Small intestine (tissue), 7 donors: ENCODE measurements at regions not wholly inside any gene's neighbourhood (a gene's known extent, or its start where the extent isn't known, plus 50 kb on each side); places are given as distances from the start of the nearest gene placed in this dataset.

Source experiments
- DNase-seq, 2 donors: peaks; one replicate each; pipeline versions ENCODE4 v3.0.0 to v3.0.0-alpha.2; 2013
- FAIRE-seq: peaks from 2 replicates; lab custom pipeline; 2012; peaks lifted over from hg19 to GRCh38; lab: Jason Lieb, UNC
- H3K27ac ChIP-seq, 3 donors: one replicate each; pipeline ENCODE4 v1.5.1; 2013; ENCODE audit warnings: low read length in 2 of 3, mild to moderate bottlenecking in 2 of 3, control low read depth in 1 of 3, inconsistent platforms in 1 of 3, low read depth in 1 of 3, moderate library complexity in 1 of 3
- H3K27me3 ChIP-seq, 3 donors: one replicate each; pipeline ENCODE4 v1.6.1; 2013; ENCODE audit warnings: low read length in 3 of 3, inconsistent platforms in 1 of 3; ENCODE audit not compliant: control insufficient read depth in 3 of 3, insufficient read depth in 3 of 3
- H3K36me3 ChIP-seq, 3 donors: one replicate each; pipeline ENCODE4 v1.6.1; 2013; ENCODE audit warnings: low read length in 3 of 3, inconsistent platforms in 1 of 3, low read depth in 1 of 3, mild to moderate bottlenecking in 1 of 3, moderate library complexity in 1 of 3; ENCODE audit not compliant: control insufficient read depth in 3 of 3, insufficient read depth in 2 of 3
- H3K4me1 ChIP-seq, 3 donors: one replicate each; pipeline ENCODE4 v1.6.1; 2013; ENCODE audit warnings: low read length in 2 of 3, inconsistent platforms in 1 of 3, low read depth in 1 of 3, mild to moderate bottlenecking in 1 of 3, moderate library complexity in 1 of 3; ENCODE audit not compliant: control insufficient read depth in 3 of 3, insufficient read depth in 2 of 3
- H3K4me3 ChIP-seq, 3 donors: one replicate each; pipeline ENCODE4 v1.5.1; 2013; ENCODE audit warnings: low read length in 3 of 3, control low read depth in 1 of 3, inconsistent platforms in 1 of 3, low read depth in 1 of 3, mild to moderate bottlenecking in 1 of 3, moderate library complexity in 1 of 3
- H3K9me3 ChIP-seq, 2 donors: one replicate each; pipeline ENCODE4 v1.6.1; 2013; ENCODE audit warnings: low read depth in 1 of 2, low read length in 1 of 2; ENCODE audit not compliant: control insufficient read depth in 2 of 2, insufficient read depth in 1 of 2
- WGBS, 3 donors: extraction: QIAGEN DNeasy Blood & Tissue Kit; methylation state at CpG; one replicate each; pipeline ENCODE4 v1.1.7; 2013; 5-methylcytosine and 5-hydroxymethylcytosine counted together
- donor health status: healthy with polysubstance abuse.
- donor health status: control.
- donor health status: control.
- donor health status: Bipolar disorder and iron deficiency.
- donor health status: healthy.

GRCh38 chr12:82529101-82529500, 157.6 kb upstream of the TMTC2 start:
- WGBS, 3 donors = 41 to 52% (median 44%) methylated on average over 1 of the region's 1 CpG
- H3K9me3 ChIP-seq = no peaks in the 10 kb centered on the region
- no peak overlapping the region for H3K27ac ChIP-seq
- H3K4me3 ChIP-seq = no peak overlapping the region
- peaks cover 0 to 6% (median 0%) of the 10 kb centered on the region in 3 donors for H3K4me1 ChIP-seq
- H3K36me3 ChIP-seq = no peaks in the 10 kb centered on the region
- no peak for FAIRE-seq
- no peaks in the 10 kb centered on the region for H3K27me3 ChIP-seq
- DNase-seq = no peak

DNA sequence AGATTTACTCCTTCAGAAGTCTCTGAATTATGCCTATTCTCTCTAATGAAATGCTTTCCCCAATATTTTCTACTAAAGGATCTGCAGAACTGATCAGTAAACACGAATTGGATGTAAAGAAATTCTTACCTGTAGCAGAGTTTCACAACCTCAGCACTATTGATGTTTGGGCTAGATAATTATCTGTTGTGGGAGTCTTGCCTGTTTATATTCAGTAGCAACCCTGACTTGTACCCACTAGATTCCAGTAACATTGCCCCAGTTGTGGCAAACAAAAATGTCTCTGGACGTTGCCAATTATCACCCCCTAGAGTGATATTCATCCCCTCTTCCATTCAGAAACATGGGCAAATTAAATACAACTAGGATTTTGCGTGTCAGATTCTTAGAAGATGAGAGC, 156.8 kb upstream of the TMTC2 start:
- DNase-seq (no peak), FAIRE-seq (no peak)
- Histone ChIP-seq H3K9me3 (no peaks in the 10 kb centered on the region), H3K4me3 (no peak overlapping the region), H3K27me3 (no peaks in the 10 kb centered on the region), H3K4me1 (no peaks in the 10 kb centered on the region), H3K27ac (no peak overlapping the region), H3K36me3 (no peaks in the 10 kb centered on the region)
- 62 to 73% (median 69%) methylated on average over 3 of the region's 3 CpGs for WGBS, 3 donors

DNA sequence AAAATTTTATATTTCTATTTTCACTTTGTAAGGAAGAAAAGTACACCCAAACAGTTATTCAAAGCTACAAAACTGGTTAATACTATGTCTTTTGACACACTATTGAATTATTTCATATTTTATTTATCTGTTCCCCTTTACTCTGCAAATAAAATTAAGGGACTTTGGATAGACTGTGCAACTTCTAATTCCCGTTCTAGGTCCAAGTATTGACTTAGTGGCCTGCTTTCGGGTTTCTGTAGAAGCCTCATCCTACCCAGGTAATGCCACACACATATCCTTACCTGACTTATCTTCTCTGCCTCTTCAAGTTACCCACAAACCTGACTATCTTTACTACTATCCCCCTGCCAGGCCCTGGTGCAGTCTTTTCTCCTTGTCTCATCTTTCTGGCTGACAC, 156.3 kb upstream of the TMTC2 start:
- Histone ChIP-seq H3K4me3 (no peak overlapping the region), H3K27ac (no peak overlapping the region), H3K9me3 (no peaks in the 10 kb centered on the region), H3K36me3 (no peaks in the 10 kb centered on the region), H3K4me1 (no peaks in the 10 kb centered on the region), H3K27me3 (no peaks in the 10 kb centered on the region)
- 52 to 68% (median 54%) methylated on average over 2 of the region's 2 CpGs for WGBS, 3 donors
- DNase-seq (no peak), FAIRE-seq (no peak)

DNA sequence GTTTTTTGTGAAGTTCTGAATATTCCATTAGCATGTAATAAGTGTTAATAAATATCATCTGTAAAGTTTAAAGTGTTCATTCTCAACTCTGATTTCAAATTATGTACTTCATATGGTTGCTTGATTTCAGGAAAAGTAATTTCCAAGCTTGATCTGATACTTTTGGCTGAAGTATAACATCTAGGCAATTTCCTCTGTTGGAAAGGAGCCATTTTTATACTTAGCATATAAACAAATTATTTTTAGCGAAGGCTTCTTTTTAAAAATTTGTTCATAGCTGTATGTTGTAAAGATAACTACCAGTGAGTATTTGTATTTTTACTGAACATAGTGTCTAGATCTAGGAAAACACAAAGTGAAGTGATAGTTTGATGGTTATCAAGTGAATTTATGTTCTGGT, 153.4 kb upstream of the TMTC2 start:
- Histone ChIP-seq H3K4me1 (no peaks in the 10 kb centered on the region), H3K9me3 (no peaks in the 10 kb centered on the region), H3K27ac (no peak overlapping the region), H3K4me3 (no peak overlapping the region), H3K27me3 (no peaks in the 10 kb centered on the region), H3K36me3 (no peaks in the 10 kb centered on the region)
- no peak for DNase-seq
- 59 to 79% (median 77%) methylated on average over 1 of the region's 1 CpG for WGBS, 3 donors
- no peak for FAIRE-seq

DNA sequence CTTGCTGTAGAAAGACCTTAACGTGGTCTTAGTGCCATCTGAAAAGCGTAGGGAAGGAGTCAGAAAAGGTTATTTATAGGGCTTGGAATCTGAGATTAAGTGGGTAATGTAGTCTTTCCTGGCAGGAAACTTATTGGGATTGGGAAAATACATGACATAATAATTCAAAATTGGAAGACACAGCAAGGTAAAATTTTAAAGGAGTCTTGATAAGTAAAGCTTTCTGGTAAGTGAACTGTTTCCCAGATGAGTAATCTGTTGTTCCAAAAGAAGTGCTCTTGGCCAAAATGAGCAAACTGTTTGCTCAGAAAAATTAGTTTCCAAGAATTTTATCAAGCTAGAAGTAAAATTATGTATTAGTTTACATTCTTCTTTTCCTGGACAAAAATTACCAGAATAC, 149.3 kb upstream of the TMTC2 start:
- H3K36me3 ChIP-seq = no peaks in the 10 kb centered on the region
- H3K9me3 ChIP-seq = no peaks in the 10 kb centered on the region
- WGBS, 3 donors = 70 to 80% (median 75%) methylated on average over 2 of the region's 2 CpGs
- no peak overlapping the region for H3K27ac ChIP-seq
- H3K4me1 ChIP-seq = no peaks in the 10 kb centered on the region
- H3K4me3 ChIP-seq = no peak overlapping the region
- no peaks in the 10 kb centered on the region for H3K27me3 ChIP-seq
- DNase-seq (no peak), FAIRE-seq (no peak)

- 53 to 62% (median 58%) methylated on average over 2 of the region's 2 CpGs for WGBS, 3 donors
- Histone ChIP-seq H3K27ac (no peak overlapping the region), H3K36me3 (no peaks in the 10 kb centered on the region), H3K9me3 (peaks cover 0 to 17% of the 10 kb centered on the region in 2 donors), H3K4me1 (no peaks in the 10 kb centered on the region), H3K27me3 (no peaks in the 10 kb centered on the region), H3K4me3 (no peak overlapping the region)
- DNase-seq (no peak), FAIRE-seq (no peak)
Measured at GRCh38 chr12:82554529-82554928, 132.2 kb upstream of the TMTC2 start.

GRCh38 chr12:82555699-82556098, 131.0 kb upstream of the TMTC2 start:
- FAIRE-seq (no peak), DNase-seq (no peak)
- Histone ChIP-seq H3K27me3 (no peaks in the 10 kb centered on the region), H3K4me3 (no peak overlapping the region), H3K4me1 (no peaks in the 10 kb centered on the region), H3K36me3 (no peaks in the 10 kb centered on the region), H3K27ac (no peak overlapping the region), H3K9me3 (peaks cover 0 to 15% of the 10 kb centered on the region in 2 donors)
- 9 to 30% (median 16%) methylated on average over 1 of the region's 1 CpG for WGBS, 3 donors

DNA sequence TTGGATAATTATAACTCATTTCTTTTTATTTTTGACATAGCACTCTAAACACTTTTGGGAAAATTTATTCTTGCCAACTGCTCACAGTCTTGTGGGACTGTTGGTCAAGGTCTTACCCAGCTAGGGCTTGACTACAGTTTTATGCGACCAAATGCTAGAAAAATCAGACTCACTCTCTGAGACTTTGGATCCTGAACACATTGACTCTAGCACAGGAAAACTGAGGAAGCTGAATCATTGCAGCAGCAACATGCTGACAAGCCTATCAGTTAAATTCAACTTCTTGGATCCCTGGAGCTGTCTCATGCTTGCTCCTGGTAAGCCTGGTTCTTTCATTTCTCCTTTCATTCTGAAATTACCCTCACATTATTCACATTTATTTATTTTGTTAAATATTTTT, 120.7 kb upstream of the TMTC2 start:
- Histone ChIP-seq H3K27ac (no peak overlapping the region), H3K9me3 (no peaks in the 10 kb centered on the region), H3K36me3 (no peaks in the 10 kb centered on the region), H3K27me3 (no peaks in the 10 kb centered on the region), H3K4me3 (no peak overlapping the region), H3K4me1 (no peaks in the 10 kb centered on the region)
- FAIRE-seq (no peak), DNase-seq (no peak)
- WGBS, 3 donors = 32 to 90% (median 44%) methylated on average over 1 of the region's 1 CpG

GRCh38 chr12:82567688-82568087, 119.0 kb upstream of the TMTC2 start:
- no peaks in the 10 kb centered on the region for H3K36me3 ChIP-seq
- FAIRE-seq = no peak
- no peaks in the 10 kb centered on the region for H3K27me3 ChIP-seq
- DNase-seq = no peak
- H3K4me3 ChIP-seq = no peak overlapping the region
- H3K9me3 ChIP-seq = no peaks in the 10 kb centered on the region
- no peaks in the 10 kb centered on the region for H3K4me1 ChIP-seq
- H3K27ac ChIP-seq = no peak overlapping the region
